Type B pancreatic cell (in vitro differentiated cells): ENCODE measurements at regions not wholly inside any gene's neighbourhood (a gene's known extent, or its start where the extent isn't known, plus 50 kb on each side); places are given as distances from the start of the nearest gene placed in this dataset.

Experiments
- DNase-seq: peaks from one replicate; pipeline ENCODE4 v3.0.0; 2021; ENCODE audit warnings: mixed read lengths; ENCODE audit not compliant: unreplicated experiment; ENCODE audit errors: extremely low spot score
- H3K27ac Mint-ChIP-seq: 2 replicates; pipeline ENCODE4 v1.8.0; 2021; ENCODE audit warnings: mild to moderate bottlenecking, mixed read lengths
- H3K27me3 Mint-ChIP-seq: 2 replicates; pipeline ENCODE4 v1.8.0; 2021; ENCODE audit warnings: mixed read lengths
- H3K36me3 Mint-ChIP-seq: 2 replicates; pipeline ENCODE4 v1.8.0; 2021; ENCODE audit warnings: mixed read lengths
- H3K4me1 Mint-ChIP-seq: one replicate; pipeline ENCODE4 v1.8.0; 2021; ENCODE audit warnings: mixed read lengths; ENCODE audit not compliant: unreplicated experiment
- H3K4me3 Mint-ChIP-seq: 2 replicates; pipeline ENCODE4 v1.8.0; 2021; ENCODE audit warnings: mild to moderate bottlenecking, mixed read lengths
- H3K9me3 Mint-ChIP-seq: 2 replicates; pipeline ENCODE4 v1.8.0; 2021; ENCODE audit warnings: mixed read lengths
- CTCF ChIP-seq: fragments of 200-600 bp; sonication (generic); conservative IDR thresholded peaks from 2 replicates; pipeline ENCODE4 v1.5.0; 2021; ENCODE audit warnings: antibody characterized with exemption, mild to moderate bottlenecking

- Mint-ChIP-seq H3K4me3 (no peak overlapping the region), H3K27me3 (no peaks in the 10 kb centered on the region), H3K9me3 (no peaks in the 10 kb centered on the region), H3K27ac (no peak overlapping the region), H3K36me3 (no peaks in the 10 kb centered on the region), H3K4me1 (no peaks in the 10 kb centered on the region)
- no peak for TF ChIP-seq CTCF
- no peak for DNase-seq
These were observed 577.8 kb downstream of the JRKL start for GRCh38 chr11:96967616-96968015.

GRCh38 chr11:96969251-96969650, 579.4 kb downstream of the JRKL start:
- Mint-ChIP-seq H3K9me3 (no peaks in the 10 kb centered on the region), H3K27ac (no peak overlapping the region), H3K27me3 (no peaks in the 10 kb centered on the region), H3K4me3 (no peak overlapping the region), H3K36me3 (no peaks in the 10 kb centered on the region), H3K4me1 (no peaks in the 10 kb centered on the region)
- no peak for DNase-seq
- no peak for TF ChIP-seq CTCF

GRCh38 chr11:96978751-96979150, 588.9 kb downstream of the JRKL start:
- Mint-ChIP-seq H3K27ac (no peak overlapping the region), H3K4me3 (no peak overlapping the region), H3K4me1 (no peaks in the 10 kb centered on the region), H3K9me3 (peaks cover 6% of the 10 kb centered on the region), H3K36me3 (no peaks in the 10 kb centered on the region), H3K27me3 (no peaks in the 10 kb centered on the region)
- no peak for DNase-seq
- no peak for TF ChIP-seq CTCF

- Mint-ChIP-seq H3K9me3 (no peaks in the 10 kb centered on the region), H3K36me3 (no peaks in the 10 kb centered on the region), H3K27me3 (no peaks in the 10 kb centered on the region), H3K4me1 (no peaks in the 10 kb centered on the region), H3K4me3 (no peak overlapping the region), H3K27ac (no peak overlapping the region)
- DNase-seq: no peak
- no peak for TF ChIP-seq CTCF
These were observed 596.7 kb downstream of the JRKL start for GRCh38 chr11:96986516-96986915.

- Mint-ChIP-seq H3K27me3 (no peaks in the 10 kb centered on the region), H3K27ac (no peak overlapping the region), H3K4me1 (no peaks in the 10 kb centered on the region), H3K36me3 (no peaks in the 10 kb centered on the region), H3K4me3 (no peak overlapping the region), H3K9me3 (peaks cover 5% of the 10 kb centered on the region)
- no peak for DNase-seq
- no peak for TF ChIP-seq CTCF
These were observed 601.1 kb downstream of the JRKL start for GRCh38 chr11:96990914-96991313.

- no peak for DNase-seq
- no peaks in the 10 kb centered on the region for H3K9me3 Mint-ChIP-seq
- H3K27ac Mint-ChIP-seq: no peak overlapping the region
- no peaks in the 10 kb centered on the region for H3K36me3 Mint-ChIP-seq
- no peak overlapping the region for H3K4me3 Mint-ChIP-seq
- no peaks in the 10 kb centered on the region for H3K27me3 Mint-ChIP-seq
- H3K4me1 Mint-ChIP-seq: no peaks in the 10 kb centered on the region
- TF ChIP-seq CTCF: no peak
These were observed 610.7 kb downstream of the JRKL start for GRCh38 chr11:97000481-97000880.
